OCI-LY7 (cell line): ENCODE measurements at regions not wholly inside any gene's neighbourhood (a gene's known extent, or its start where the extent isn't known, plus 50 kb on each side); places are given as distances from the start of the nearest gene placed in this dataset.

Experiments used
- CTCF ChIP-seq: fragments of 200-600 bp; sonication (generic); conservative IDR thresholded peaks from 2 replicates; pipeline ENCODE4 v1.5.1; 2014; ENCODE audit warnings: mild to moderate bottlenecking, antibody characterized with exemption, low read length, moderate library complexity, mixed read lengths
- EZH2phosphoT487 ChIP-seq: fragments of 200-600 bp; sonication (generic); IDR thresholded peaks from 2 replicates; pipeline ENCODE4 v1.6.1; 2018; ENCODE audit warnings: low read depth, borderline replicate concordance, mild to moderate bottlenecking, mixed run types, antibody characterized with exemption, low read length, moderate library complexity, mixed read lengths

DNA sequence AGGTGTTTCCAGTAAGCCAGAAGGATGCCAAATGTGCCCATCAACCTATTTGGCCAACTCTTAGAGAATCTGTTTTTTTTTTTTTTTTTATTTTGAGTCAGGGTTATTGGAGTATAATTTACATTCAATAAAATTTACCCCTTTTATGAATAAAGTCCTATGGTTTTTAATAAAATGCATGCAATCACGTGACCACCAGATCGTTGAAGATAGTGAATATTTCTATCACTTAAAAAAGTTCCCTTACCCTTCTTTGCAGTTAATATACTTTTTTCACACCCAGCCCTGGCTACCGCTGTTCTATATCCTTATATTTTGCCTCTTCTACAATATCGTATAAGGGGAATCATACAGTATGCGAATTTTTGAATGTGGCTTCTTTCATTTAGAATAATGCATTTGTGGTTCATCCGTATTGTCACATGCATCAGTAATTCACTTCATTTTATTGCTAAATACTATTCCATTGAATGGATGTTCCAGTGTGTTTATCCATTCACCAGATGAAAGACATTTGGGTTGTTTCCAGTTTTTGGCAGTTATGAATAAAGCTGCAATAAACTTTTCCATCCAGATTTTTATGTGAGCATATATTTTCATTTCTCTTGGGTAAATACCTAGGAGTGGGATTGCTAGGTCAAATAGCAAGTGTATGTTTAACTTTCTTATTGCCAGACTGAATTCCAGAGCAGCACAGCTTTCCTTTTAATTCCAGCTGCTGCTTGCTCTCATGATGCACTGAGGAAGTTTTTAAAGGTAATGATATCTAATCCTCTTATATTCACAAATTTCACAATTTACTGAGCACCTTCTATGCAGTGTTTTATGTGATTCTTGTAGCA is 156.3 kb upstream of the NT5C1B start:
- TF ChIP-seq CTCF (no peak), EZH2phosphoT487 (no peak)
